H1 (cell line): ENCODE measurements at regions not wholly inside any gene's neighbourhood (a gene's known extent, or its start where the extent isn't known, plus 50 kb on each side); places are given as distances from the start of the nearest gene placed in this dataset.

Source experiments
- CTCF ChIA-PET: fragments of 300-600 bp; sonication (Branson Sonifier 250); formaldehyde crosslinking; loops from one replicate; lab custom pipeline; 2021; ENCODE audit not compliant: partially characterized antibody; lab: Charles Lee
- POLR2A ChIA-PET: fragments of 300-600 bp; sonication (Branson Sonifier 250); formaldehyde crosslinking; loops from one replicate; lab custom pipeline; 2021; ENCODE audit warnings: inconsistent platforms; ENCODE audit not compliant: partially characterized antibody; lab: Charles Lee
- DNase-seq, 2 experiments: peaks; one replicate each; pipeline versions ENCODE4 v3.0.0 to v3.0.0-alpha.2; 2010 to 2022; ENCODE audit warnings: low spot score in 2 of 2, low read depth in 1 of 2, mixed read lengths in 1 of 2
- FAIRE-seq: peaks from 2 replicates; lab custom pipeline; 2011; peaks lifted over from hg19 to GRCh38; lab: Jason Lieb, UNC
- H2AFZ ChIP-seq: 2 replicates; pipeline ENCODE4 v1.8.1; 2012; ENCODE audit warnings: low read length, inconsistent platforms
- H2AK5ac ChIP-seq: 2 replicates; pipeline ENCODE4 v1.6.1; 2013; ENCODE audit warnings: low read depth, low read length
- H2BK120ac ChIP-seq: replicated peaks from 2 replicates; pipeline ENCODE3; 2013; ENCODE audit warnings: low read depth, low read length, inconsistent platforms
- H2BK12ac ChIP-seq: 2 replicates; pipeline ENCODE4 v1.6.1; 2013; ENCODE audit warnings: low read depth, low read length
- H2BK15ac ChIP-seq: 2 replicates; pipeline ENCODE4 v1.6.1; 2013; ENCODE audit warnings: low read length
- H2BK20ac ChIP-seq: 2 replicates; pipeline ENCODE4 v1.6.1; 2013; ENCODE audit warnings: low read length
- H2BK5ac ChIP-seq: 2 replicates; pipeline ENCODE4 v1.6.1; 2013; ENCODE audit warnings: low read depth, low read length
- H3K14ac ChIP-seq: 2 replicates; pipeline ENCODE4 v1.6.1; 2013; ENCODE audit warnings: inconsistent platforms; ENCODE audit not compliant: insufficient read length
- H3K18ac ChIP-seq: 2 replicates; pipeline ENCODE4 v1.6.1; 2013; ENCODE audit warnings: low read length; ENCODE audit errors: extremely low read depth
- H3K23ac ChIP-seq: 2 replicates; pipeline ENCODE4 v1.6.1; 2013; ENCODE audit warnings: inconsistent platforms; ENCODE audit not compliant: insufficient read length
- H3K23me2 ChIP-seq: 2 replicates; pipeline ENCODE4 v1.6.1; 2013; ENCODE audit warnings: low read depth, low read length
- H3K27ac ChIP-seq: 2 replicates; pipeline ENCODE4 v1.6.1; 2011; ENCODE audit warnings: low read depth, low read length, inconsistent platforms
- H3K27me3 ChIP-seq, 4 experiments: replicated peaks in 1 of 4; 1 replicate in 1 of 4; 2 replicates in 3 of 4; pipeline versions ENCODE4 v1.6.1 to v1.8.1; 2011 to 2013; ENCODE audit warnings: low read length in 3 of 4, mild to moderate bottlenecking in 3 of 4, inconsistent platforms in 2 of 4, mixed read lengths in 2 of 4, moderate library complexity in 1 of 4; ENCODE audit not compliant: control insufficient read depth in 3 of 4, insufficient read depth in 3 of 4; ENCODE audit errors: extremely low read depth in 1 of 4
- H3K36me3 ChIP-seq, 4 experiments: 2 replicates each; pipeline versions ENCODE4 v1.6.1 to v1.8.1; 2011 to 2013; ENCODE audit warnings: mild to moderate bottlenecking in 4 of 4, low read length in 3 of 4, moderate library complexity in 2 of 4, control low read depth in 1 of 4, inconsistent platforms in 1 of 4; ENCODE audit not compliant: insufficient read depth in 4 of 4, control insufficient read depth in 2 of 4
- H3K4ac ChIP-seq: replicated peaks from 2 replicates; pipeline ENCODE3; 2013; ENCODE audit warnings: low read length, low read depth, mixed read lengths, inconsistent platforms; ENCODE audit not compliant: insufficient read length
- H3K4me1 ChIP-seq, 4 experiments: replicated peaks in 1 of 4; 1 replicate in 1 of 4; 2 replicates in 3 of 4; pipeline versions ENCODE4 v1.6.1 to v1.8.1; 2011 to 2013; ENCODE audit warnings: low read length in 3 of 4, inconsistent platforms in 2 of 4, mixed read lengths in 1 of 4; ENCODE audit not compliant: insufficient read depth in 4 of 4, control insufficient read depth in 3 of 4
- H3K4me2 ChIP-seq, 2 experiments: 2 replicates each; pipeline versions ENCODE4 v1.6.1 to v1.8.1; 2011 to 2013; ENCODE audit warnings: low read depth in 2 of 2, low read length in 2 of 2, control low read depth in 1 of 2, inconsistent platforms in 1 of 2, mild to moderate bottlenecking in 1 of 2; ENCODE audit not compliant: insufficient read depth in 1 of 2
- H3K4me3 ChIP-seq, 4 experiments: fragments of 200-600, 300-600 bp in 1 of 4; sonication (generic), shearing (Covaris generic), sonication (Bioruptor Twin) in 1 of 4; 2 replicates each; pipeline versions ENCODE4 v1.5.1 to v1.8.1; 2011 to 2016; ENCODE audit warnings: low read length in 4 of 4, low read depth in 3 of 4, control low read depth in 2 of 4, inconsistent platforms in 2 of 4, mild to moderate bottlenecking in 2 of 4, mixed read lengths in 1 of 4, moderate library complexity in 1 of 4; ENCODE audit not compliant: insufficient read depth in 2 of 4; ENCODE audit errors: extremely low read depth in 1 of 4
- H3K56ac ChIP-seq: replicated peaks from 2 replicates; pipeline ENCODE3; 2013; ENCODE audit warnings: low read depth, mild to moderate bottlenecking, mixed read lengths, low read length, inconsistent platforms; ENCODE audit not compliant: insufficient read length
- H3K79me1 ChIP-seq: 2 replicates; pipeline ENCODE4 v1.6.1; 2013; ENCODE audit warnings: low read depth, low read length, control low read depth
- H3K79me2 ChIP-seq, 2 experiments: 2 replicates each; pipeline versions ENCODE4 v1.6.1 to v1.8.1; 2012 to 2013; ENCODE audit warnings: low read length in 2 of 2, mild to moderate bottlenecking in 2 of 2, inconsistent platforms in 1 of 2; ENCODE audit not compliant: insufficient read depth in 2 of 2, control insufficient read depth in 1 of 2
- H3K9ac ChIP-seq, 4 experiments: replicated peaks in 1 of 4; 1 replicate in 1 of 4; 2 replicates in 3 of 4; pipeline versions ENCODE4 v1.6.1 to v1.8.1; 2011 to 2013; ENCODE audit warnings: low read depth in 3 of 4, low read length in 3 of 4, control low read depth in 2 of 4, mild to moderate bottlenecking in 2 of 4, moderate library complexity in 2 of 4, inconsistent platforms in 1 of 4; ENCODE audit errors: extremely low read depth in 1 of 4
- H3K9me3 ChIP-seq, 2 experiments: 2 replicates each; pipeline versions ENCODE4 v1.6.1 to v1.8.1; 2012 to 2013; ENCODE audit warnings: mild to moderate bottlenecking in 2 of 2, moderate library complexity in 2 of 2, control low read depth in 1 of 2, inconsistent platforms in 1 of 2, low read depth in 1 of 2, low read length in 1 of 2, mixed read lengths in 1 of 2; ENCODE audit not compliant: insufficient read depth in 2 of 2
- H4K20me1 ChIP-seq, 2 experiments: replicated peaks in 1 of 2; 2 replicates each; pipeline versions ENCODE3 to v1.8.1; 2011 to 2013; ENCODE audit warnings: inconsistent platforms in 2 of 2, low read length in 2 of 2, mild to moderate bottlenecking in 1 of 2; ENCODE audit not compliant: insufficient read depth in 2 of 2, control insufficient read depth in 1 of 2
- H4K5ac ChIP-seq: 2 replicates; pipeline ENCODE4 v1.6.1; 2013; ENCODE audit warnings: low read length, low read depth, mixed read lengths, inconsistent platforms; ENCODE audit not compliant: insufficient read length
- H4K8ac ChIP-seq: 2 replicates; pipeline ENCODE4 v1.8.0; 2013; ENCODE audit warnings: mild to moderate bottlenecking, moderate library complexity, low read length, inconsistent platforms; ENCODE audit not compliant: insufficient read depth; ENCODE audit errors: extremely low read depth
- H4K91ac ChIP-seq: replicated peaks from 2 replicates; pipeline ENCODE3; 2013; ENCODE audit warnings: low read length, mixed read lengths, inconsistent platforms; ENCODE audit not compliant: insufficient read length
- EP300 ChIP-seq, 2 experiments: IDR thresholded peaks; 1 replicate in 1 of 2; 2 replicates in 1 of 2; pipeline ENCODE4 v1.6.1; 2011 to 2012; ENCODE audit warnings: low read depth in 2 of 2, low read length in 2 of 2, mild to moderate bottlenecking in 2 of 2, borderline replicate concordance in 1 of 2, inconsistent platforms in 1 of 2, moderate library complexity in 1 of 2
- POU5F1 ChIP-seq: IDR thresholded peaks from 2 replicates; pipeline ENCODE4 v1.6.1; 2011; ENCODE audit warnings: low read depth, mild to moderate bottlenecking, low read length, moderate library complexity
- TAF1 ChIP-seq: IDR thresholded peaks from 2 replicates; pipeline ENCODE4 v1.6.1; 2011; ENCODE audit warnings: mild to moderate bottlenecking, low read depth, low read length
- WGBS, 2 experiments: shearing (Covaris generic) in 1 of 2; methylation state at CpG; one replicate each; pipeline versions ENCODE4 v1.1.6 to v1.1.7; 2013 to 2015; ENCODE audit warnings: low lambda C conversion rate in 2 of 2, mixed read lengths in 2 of 2, inconsistent platforms in 1 of 2, low coverage in 1 of 2, missing lambda C conversion rate in 1 of 2; ENCODE audit not compliant: insufficient replicate concordance in 2 of 2, insufficient coverage in 1 of 2, insufficient read length in 1 of 2; ENCODE audit errors: extremely low coverage in 1 of 2, missing lambda C conversion rate in 1 of 2; 5-methylcytosine and 5-hydroxymethylcytosine counted together

DNA sequence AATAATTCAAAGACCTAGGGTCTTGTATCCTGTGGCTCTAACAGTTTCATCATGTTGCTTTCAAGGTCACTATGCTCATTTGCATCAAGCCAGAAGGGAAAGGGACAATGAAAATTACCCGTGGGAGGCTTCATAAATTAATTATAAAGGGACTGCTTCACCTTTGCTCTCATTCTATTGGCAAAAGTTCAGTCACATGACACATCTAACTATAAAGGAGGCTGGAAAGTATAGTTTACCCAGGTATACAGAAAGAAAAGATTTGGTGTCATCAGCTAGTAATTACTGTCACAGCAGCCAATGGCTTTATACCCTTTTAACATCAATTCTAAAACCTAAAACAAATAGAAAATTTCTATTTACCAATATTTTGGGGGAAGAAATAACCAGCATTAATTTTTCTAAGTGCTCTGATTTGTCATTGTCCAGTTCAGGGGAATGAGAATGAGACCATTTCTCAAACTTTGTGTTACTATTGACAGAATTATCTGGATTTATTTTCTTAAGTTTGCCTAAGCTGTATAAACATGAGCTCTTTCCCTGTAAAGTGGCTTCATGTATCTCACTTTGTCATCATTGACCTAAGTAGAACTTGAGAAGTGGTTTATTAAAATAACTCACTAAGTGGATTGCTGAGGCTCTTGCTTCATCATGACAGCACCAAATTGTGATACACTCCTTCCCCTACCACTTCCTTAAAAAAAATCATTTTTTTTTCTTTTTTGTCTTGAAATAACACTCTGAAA, 257.7 kb upstream of the PEX5L start:
- no peak overlapping the region for H2BK5ac ChIP-seq
- no peak for FAIRE-seq
- H4K20me1 ChIP-seq: no peaks in the 10 kb centered on the region
- H3K23me2 ChIP-seq: no peaks in the 10 kb centered on the region; the same call in 1 of the 2 replicates
- no peaks in the 10 kb centered on the region for H3K27me3 ChIP-seq
- H3K4ac ChIP-seq: no peak overlapping the region
- no peak overlapping the region for H3K56ac ChIP-seq
- ChIA-PET POLR2A (no interaction called here), CTCF (interaction anchor here (0.6 kb wide), 1 partner anchor 58 kb away, joined by 3 read pairs; no protein-coding TSS in a partner anchor)
- no peak overlapping the region for H3K18ac ChIP-seq
- H3K79me2 ChIP-seq: no peaks in the 10 kb centered on the region
- H3K14ac ChIP-seq: no peak overlapping the region
- 63% methylated on average over 1 of the region's 1 CpG; no CpG with 5 or more reads in 1 of the 2 experiments for WGBS, 2 experiments
- no peak overlapping the region for H4K8ac ChIP-seq
- TF ChIP-seq TAF1 (no peak), POU5F1 (no peak), EP300 (IDR thresholded peaks at IDR 0.05; ENCODE audit: borderline replicate concordance in 1 of 2, low read depth in 2 of 2, low read length in 2 of 2) (no peak)
- no peak overlapping the region for H2BK120ac ChIP-seq
- no peak overlapping the region for H2AFZ ChIP-seq
- H3K27ac ChIP-seq: no peak overlapping the region
- no peak for DNase-seq
- H2AK5ac ChIP-seq: no peak overlapping the region
- no peak overlapping the region for H3K23ac ChIP-seq
- H2BK20ac ChIP-seq: no peak overlapping the region
- H2BK15ac ChIP-seq: no peak overlapping the region
- H3K4me1 ChIP-seq: no peaks in the 10 kb centered on the region
- H3K9me3 ChIP-seq: no peaks in the 10 kb centered on the region
- H3K9ac ChIP-seq: no peak overlapping the region
- H3K4me3 ChIP-seq: no peak overlapping the region
- H4K91ac ChIP-seq: no peak overlapping the region
- H3K4me2 ChIP-seq: no peak overlapping the region
- no peak overlapping the region for H4K5ac ChIP-seq
- no peaks in the 10 kb centered on the region for H3K79me1 ChIP-seq
- H3K36me3 ChIP-seq: no peaks in the 10 kb centered on the region; a peak in 1 of 8 replicates
- no peak overlapping the region for H2BK12ac ChIP-seq
